Ovary (tissue), 7 donors: ENCODE measurements at regions not wholly inside any gene's neighbourhood (a gene's known extent, or its start where the extent isn't known, plus 50 kb on each side); places are given as distances from the start of the nearest gene placed in this dataset.

ENCODE experiments used
- DNase-seq, 5 donors: peaks; one replicate each; pipeline ENCODE4 v3.0.0-alpha.2; 2019 to 2020
- H3K27ac ChIP-seq, 2 donors: fragments of 200-600 bp; one replicate each; pipeline versions ENCODE4 v1.5.1 to v1.8.0; 2019 to 2022
- H3K27me3 ChIP-seq: fragments of 200-600 bp; one replicate; pipeline ENCODE4 v1.8.0; 2022
- H3K36me3 ChIP-seq: fragments of 200-600 bp; sonication (generic); one replicate; pipeline ENCODE4 v1.5.1; 2019
- H3K4me1 ChIP-seq: one replicate; pipeline ENCODE4 v1.8.1; 2013; ENCODE audit warnings: mild to moderate bottlenecking, moderate library complexity; ENCODE audit not compliant: insufficient read depth
- H3K4me3 ChIP-seq: fragments of 200-600 bp; sonication (generic); one replicate; pipeline ENCODE4 v1.5.1; 2017
- H3K9me3 ChIP-seq, 2 donors: fragments of 200-600 bp in 1 of 2; sonication (generic) in 1 of 2; one replicate each; pipeline versions ENCODE4 v1.5.1 to v1.8.1; 2013 to 2019; ENCODE audit warnings: mild to moderate bottlenecking in 1 of 2, moderate library complexity in 1 of 2
- EP300 ChIP-seq: sonication (generic); formaldehyde crosslinking; IDR thresholded peaks from one replicate; pipeline ENCODE4 v1.6.1; 2017; ENCODE audit warnings: antibody characterized with exemption
- POLR2A ChIP-seq: fragments of 450-650 bp; IDR thresholded peaks from one replicate; pipeline ENCODE4 v1.6.1; 2017; ENCODE audit warnings: antibody characterized with exemption, mild to moderate bottlenecking, moderate library complexity
- WGBS, 3 donors: extraction: QIAGEN DNeasy Blood & Tissue Kit in 1 of 3; methylation state at CpG; one replicate each; pipeline versions ENCODE4 v1.1.5 to v1.1.7; 2013 to 2017; 5-methylcytosine and 5-hydroxymethylcytosine counted together
- intact Hi-C, 4 donors: fragments of 100-400 bp; cut with DNase I; formaldehyde crosslinking; loops; one replicate each; pipeline versions ENCODE4 v1.11.0 to v1.15.1; 2022 to 2023
- TF ChIP-seq, protein P1 (sequence below), 3 donors: fragments of 450-650 bp in 2 of 3; fragments of 200-600 bp in 1 of 3; IDR thresholded peaks; one replicate each; pipeline versions ENCODE4 v1.5.1 to v1.8.0; 2016 to 2022; ENCODE audit warnings: antibody characterized with exemption in 3 of 3, mild to moderate bottlenecking in 1 of 3
- donor health status: DM: no; HTN: no; CAD: no; lungs with moderate emphysema.
- donor health status: DM: no; HTN: no; CAD: no.
- donor health status: Bipolar disorder and iron deficiency.
- donor health status: DM: no; HTN: no; CAD: no.
- donor health status: DM: yes; HTN: yes; CAD: no.

DNA sequence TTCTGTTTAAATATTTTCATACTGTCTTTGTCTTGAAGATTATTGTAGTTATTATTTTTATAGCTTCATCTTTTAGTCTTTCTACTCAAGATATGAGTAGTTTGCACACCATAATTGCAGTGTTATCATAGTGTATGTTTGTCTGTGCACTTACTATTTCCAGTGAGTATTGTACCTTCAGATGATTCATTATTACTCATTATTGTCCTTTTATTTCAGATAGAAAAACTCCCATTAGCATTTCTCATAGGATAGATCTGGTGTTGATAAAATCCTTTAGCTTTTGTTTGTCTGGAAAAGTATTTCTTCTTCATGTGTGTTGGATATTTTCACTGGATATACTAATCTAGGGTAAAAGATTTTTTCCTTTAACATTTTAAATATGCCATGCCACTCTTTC is 646.2 kb upstream of the GRM3 start:
- intact Hi-C loops = no loop called here
- Histone ChIP-seq H3K27ac (no peak overlapping the region), H3K4me3 (no peak overlapping the region), H3K27me3 (no peaks in the 10 kb centered on the region), H3K9me3 (no peaks in the 10 kb centered on the region), H3K4me1 (no peaks in the 10 kb centered on the region), H3K36me3 (no peaks in the 10 kb centered on the region)
- TF ChIP-seq EP300 (no peak), POLR2A (no peak)
- TF ChIP-seq, protein P1, sequence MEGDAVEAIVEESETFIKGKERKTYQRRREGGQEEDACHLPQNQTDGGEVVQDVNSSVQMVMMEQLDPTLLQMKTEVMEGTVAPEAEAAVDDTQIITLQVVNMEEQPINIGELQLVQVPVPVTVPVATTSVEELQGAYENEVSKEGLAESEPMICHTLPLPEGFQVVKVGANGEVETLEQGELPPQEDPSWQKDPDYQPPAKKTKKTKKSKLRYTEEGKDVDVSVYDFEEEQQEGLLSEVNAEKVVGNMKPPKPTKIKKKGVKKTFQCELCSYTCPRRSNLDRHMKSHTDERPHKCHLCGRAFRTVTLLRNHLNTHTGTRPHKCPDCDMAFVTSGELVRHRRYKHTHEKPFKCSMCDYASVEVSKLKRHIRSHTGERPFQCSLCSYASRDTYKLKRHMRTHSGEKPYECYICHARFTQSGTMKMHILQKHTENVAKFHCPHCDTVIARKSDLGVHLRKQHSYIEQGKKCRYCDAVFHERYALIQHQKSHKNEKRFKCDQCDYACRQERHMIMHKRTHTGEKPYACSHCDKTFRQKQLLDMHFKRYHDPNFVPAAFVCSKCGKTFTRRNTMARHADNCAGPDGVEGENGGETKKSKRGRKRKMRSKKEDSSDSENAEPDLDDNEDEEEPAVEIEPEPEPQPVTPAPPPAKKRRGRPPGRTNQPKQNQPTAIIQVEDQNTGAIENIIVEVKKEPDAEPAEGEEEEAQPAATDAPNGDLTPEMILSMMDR (IDR thresholded peaks at IDR 0.05) = no peak
- no peak for DNase-seq

- Histone ChIP-seq H3K36me3 (no peaks in the 10 kb centered on the region), H3K27me3 (no peaks in the 10 kb centered on the region), H3K9me3 (no peaks in the 10 kb centered on the region), H3K4me1 (no peaks in the 10 kb centered on the region), H3K4me3 (no peak overlapping the region), H3K27ac (no peak overlapping the region)
- intact Hi-C loops = no loop called here
- TF ChIP-seq, protein P1 (IDR thresholded peaks at IDR 0.05) = no peak
- TF ChIP-seq EP300 (no peak), POLR2A (no peak)
- WGBS, 3 donors = 70 to 76% (median 75%) methylated on average over 3 of the region's 3 CpGs
- no peak for DNase-seq
These were observed 648.6 kb upstream of the GRM3 start for GRCh38 chr7:85995101-85995500.

GRCh38 chr7:85980740-85981139 is 663.0 kb upstream of the GRM3 start:
- WGBS, 3 donors = 27 to 39% (median 34%) methylated on average over 1 of the region's 1 CpG
- no peaks in the 10 kb centered on the region for H3K4me1 ChIP-seq
- no peaks in the 10 kb centered on the region for H3K27me3 ChIP-seq
- intact Hi-C loops = no loop called here
- H3K9me3 ChIP-seq = no peaks in the 10 kb centered on the region
- TF ChIP-seq POLR2A = no peak
- no peak for TF ChIP-seq EP300
- TF ChIP-seq, protein P1 (IDR thresholded peaks at IDR 0.05) = no peak
- no peaks in the 10 kb centered on the region for H3K36me3 ChIP-seq
- H3K4me3 ChIP-seq = no peak overlapping the region
- no peak overlapping the region for H3K27ac ChIP-seq
- DNase-seq = no peak

DNA sequence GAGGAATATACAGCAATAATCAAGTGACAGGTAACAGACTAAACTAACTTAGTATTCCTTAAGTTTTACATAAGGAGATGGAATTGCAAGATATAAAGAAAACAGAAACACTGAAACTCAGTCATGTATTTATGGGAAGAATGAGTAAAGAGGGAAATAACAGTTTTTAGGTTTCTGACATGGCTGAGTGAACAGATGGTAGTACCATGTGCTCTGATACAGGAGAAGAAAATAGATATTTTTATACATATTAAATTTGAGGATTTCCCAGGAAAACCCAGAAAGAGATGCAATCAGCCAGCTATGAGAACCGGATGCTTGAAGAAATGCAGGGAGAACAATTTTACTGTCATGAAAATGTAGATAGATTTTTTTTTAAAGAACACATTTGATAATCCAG is 669.5 kb upstream of the GRM3 start:
- H3K27ac ChIP-seq = no peak overlapping the region
- H3K27me3 ChIP-seq = no peaks in the 10 kb centered on the region
- no peaks in the 10 kb centered on the region for H3K9me3 ChIP-seq
- H3K4me3 ChIP-seq = no peak overlapping the region
- no peak for TF ChIP-seq POLR2A
- TF ChIP-seq EP300 = no peak
- TF ChIP-seq, protein P1 (IDR thresholded peaks at IDR 0.05) = no peak
- no peaks in the 10 kb centered on the region for H3K4me1 ChIP-seq
- WGBS, 3 donors = 4 to 27% (median 9%) methylated on average over 1 of the region's 1 CpG
- no peak for DNase-seq
- no peaks in the 10 kb centered on the region for H3K36me3 ChIP-seq
- intact Hi-C loops = no loop called here
